ENCODE measurements at regions not wholly inside any gene's neighbourhood (a gene's known extent, or its start where the extent isn't known, plus 50 kb on each side); places are given as distances from the start of the nearest gene placed in this dataset.

- no peaks in the 10 kb centered on the region for H3K4me1 ChIP-seq
- intact Hi-C loops (cut with DNase I; ENCODE audit: low total_unique reads) = no loop called here
- no peaks in the 10 kb centered on the region for H3K36me3 ChIP-seq
- H3K27me3 ChIP-seq = peaks cover 0 to 66% of the 10 kb centered on the region in 2 donors
- no peak for DNase-seq
- TF ChIP-seq, protein P1, sequence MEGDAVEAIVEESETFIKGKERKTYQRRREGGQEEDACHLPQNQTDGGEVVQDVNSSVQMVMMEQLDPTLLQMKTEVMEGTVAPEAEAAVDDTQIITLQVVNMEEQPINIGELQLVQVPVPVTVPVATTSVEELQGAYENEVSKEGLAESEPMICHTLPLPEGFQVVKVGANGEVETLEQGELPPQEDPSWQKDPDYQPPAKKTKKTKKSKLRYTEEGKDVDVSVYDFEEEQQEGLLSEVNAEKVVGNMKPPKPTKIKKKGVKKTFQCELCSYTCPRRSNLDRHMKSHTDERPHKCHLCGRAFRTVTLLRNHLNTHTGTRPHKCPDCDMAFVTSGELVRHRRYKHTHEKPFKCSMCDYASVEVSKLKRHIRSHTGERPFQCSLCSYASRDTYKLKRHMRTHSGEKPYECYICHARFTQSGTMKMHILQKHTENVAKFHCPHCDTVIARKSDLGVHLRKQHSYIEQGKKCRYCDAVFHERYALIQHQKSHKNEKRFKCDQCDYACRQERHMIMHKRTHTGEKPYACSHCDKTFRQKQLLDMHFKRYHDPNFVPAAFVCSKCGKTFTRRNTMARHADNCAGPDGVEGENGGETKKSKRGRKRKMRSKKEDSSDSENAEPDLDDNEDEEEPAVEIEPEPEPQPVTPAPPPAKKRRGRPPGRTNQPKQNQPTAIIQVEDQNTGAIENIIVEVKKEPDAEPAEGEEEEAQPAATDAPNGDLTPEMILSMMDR (IDR thresholded peaks at IDR 0.05) = no peak
- H3K9me3 ChIP-seq = peaks cover 0 to 82% (median 51%) of the 10 kb centered on the region in 3 donors
- H3K4me3 ChIP-seq = no peak overlapping the region
- no peak overlapping the region for H3K27ac ChIP-seq
Measured at GRCh38 chr12:34356233-34356987, 334.1 kb downstream of the ALG10 start.

GRCh38 chr12:34357791-34358190, 335.5 kb downstream of the ALG10 start:
- no peak for DNase-seq
- H3K36me3 ChIP-seq = no peaks in the 10 kb centered on the region
- peaks cover 0 to 63% of the 10 kb centered on the region in 2 donors for H3K27me3 ChIP-seq
- intact Hi-C loops (cut with DNase I; ENCODE audit: low total_unique reads) = no loop called here
- H3K4me1 ChIP-seq = no peaks in the 10 kb centered on the region
- no peak overlapping the region for H3K27ac ChIP-seq
- peaks cover 8 to 91% (median 65%) of the 10 kb centered on the region in 3 donors for H3K9me3 ChIP-seq
- no peak overlapping the region for H3K4me3 ChIP-seq
- TF ChIP-seq, protein P1 (IDR thresholded peaks at IDR 0.05) = no peak

GRCh38 chr12:34358198-34358597, 335.9 kb downstream of the ALG10 start:
- TF ChIP-seq, protein P1 (IDR thresholded peaks at IDR 0.05) = no peak
- intact Hi-C loops (cut with DNase I; ENCODE audit: low total_unique reads) = no loop called here
- Histone ChIP-seq H3K4me3 (no peak overlapping the region), H3K9me3 (peaks cover 12 to 95% (median 68%) of the 10 kb centered on the region in 3 donors), H3K36me3 (no peaks in the 10 kb centered on the region), H3K27ac (no peak overlapping the region), H3K27me3 (peaks cover 0 to 61% of the 10 kb centered on the region in 2 donors), H3K4me1 (no peaks in the 10 kb centered on the region)
- no peak for DNase-seq

DNA sequence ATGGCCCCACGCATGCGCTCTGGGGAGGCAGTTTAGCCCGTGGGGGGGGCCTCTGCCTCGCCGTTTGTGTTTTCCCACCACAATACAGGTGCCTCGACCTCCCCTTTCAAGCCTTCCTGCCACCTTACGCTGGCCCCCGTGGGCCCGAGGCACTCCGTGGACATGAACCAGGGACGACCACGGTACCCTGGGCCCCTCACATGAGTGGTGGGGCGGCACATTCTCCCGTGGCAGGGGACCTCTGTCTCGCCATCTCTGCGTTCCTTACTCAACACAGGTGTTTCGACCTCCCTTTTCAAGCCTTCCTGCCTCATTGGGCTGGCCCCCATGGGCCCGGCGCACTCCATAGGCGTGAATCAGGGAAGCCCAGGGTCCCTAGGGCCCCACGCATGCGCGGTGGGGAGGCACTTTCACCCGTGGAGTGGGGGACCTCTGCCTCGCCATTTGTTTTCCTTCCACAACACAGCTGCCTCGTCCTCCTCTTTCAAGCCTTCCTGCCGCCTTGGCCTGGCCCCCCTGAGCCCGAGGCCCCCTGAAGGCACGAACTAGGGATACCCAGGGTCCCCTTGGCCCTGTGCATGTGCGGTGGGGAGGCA, 339.5 kb downstream of the ALG10 start:
- H3K27ac ChIP-seq = no peak overlapping the region
- H3K27me3 ChIP-seq = peaks cover 0 to 28% of the 10 kb centered on the region in 2 donors
- no peak overlapping the region for H3K4me3 ChIP-seq
- intact Hi-C loops (cut with DNase I; ENCODE audit: low total_unique reads) = no loop called here
- H3K4me1 ChIP-seq = no peaks in the 10 kb centered on the region
- peaks cover 12 to 91% (median 87%) of the 10 kb centered on the region in 3 donors for H3K9me3 ChIP-seq
- TF ChIP-seq, protein P1 (IDR thresholded peaks at IDR 0.05) = no peak
- no peak for DNase-seq
- no peaks in the 10 kb centered on the region for H3K36me3 ChIP-seq

- intact Hi-C loops (cut with DNase I; ENCODE audit: low total_unique reads) = no loop called here
- H3K27ac ChIP-seq = no peak overlapping the region
- H3K9me3 ChIP-seq = peaks cover 17 to 89% (median 87%) of the 10 kb centered on the region in 3 donors
- no peaks in the 10 kb centered on the region for H3K36me3 ChIP-seq
- peaks cover 0 to 24% of the 10 kb centered on the region in 2 donors for H3K27me3 ChIP-seq
- no peak for DNase-seq
- H3K4me1 ChIP-seq = no peaks in the 10 kb centered on the region
- TF ChIP-seq, protein P1 (IDR thresholded peaks at IDR 0.05) = no peak
- no peak overlapping the region for H3K4me3 ChIP-seq
Measured at GRCh38 chr12:34363050-34363673, 340.9 kb downstream of the ALG10 start.

All from tibial artery (tissue), 4 donors.